H1 (cell line): ENCODE measurements at regions not wholly inside any gene's neighbourhood (a gene's known extent, or its start where the extent isn't known, plus 50 kb on each side); places are given as distances from the start of the nearest gene placed in this dataset.

ENCODE experiments used
- ATF2 ChIP-seq: IDR thresholded peaks from 2 replicates; pipeline ENCODE4 v1.6.1; 2012; ENCODE audit warnings: low read length, inconsistent platforms
- BCL11A ChIP-seq, 2 experiments: IDR thresholded peaks; one replicate each; pipeline ENCODE4 v1.6.1; 2011; ENCODE audit warnings: low read depth in 2 of 2, low read length in 2 of 2, mild to moderate bottlenecking in 2 of 2
- EZH2 ChIP-seq: fragments of 200-600 bp; sonication (generic); IDR thresholded peaks from 2 replicates; pipeline ENCODE4 v1.7.1; 2012; ENCODE audit warnings: low read depth, mild to moderate bottlenecking, moderate library complexity, low read length, inconsistent platforms; ENCODE audit not compliant: severe bottlenecking
- RAD21 ChIP-seq, 2 experiments: IDR thresholded peaks in 1 of 2; conservative IDR thresholded peaks in 1 of 2; 2 replicates each; pipeline ENCODE4 v1.6.1; 2011; ENCODE audit warnings: low read depth in 2 of 2, low read length in 2 of 2, improper control_type of control experiment in 1 of 2, inconsistent platforms in 1 of 2, mild to moderate bottlenecking in 1 of 2, moderate library complexity in 1 of 2
- RNF2 ChIP-seq: fragments of 200-900, 300-1000 bp; sonication (generic); IDR thresholded peaks from 2 replicates; pipeline ENCODE4 v1.7.1; 2016; ENCODE audit warnings: borderline replicate concordance, low read depth, mild to moderate bottlenecking, antibody characterized with exemption, low read length; ENCODE audit not compliant: poor library complexity, severe bottlenecking; ENCODE audit errors: missing control alignments
- TAF1 ChIP-seq: IDR thresholded peaks from 2 replicates; pipeline ENCODE4 v1.6.1; 2011; ENCODE audit warnings: mild to moderate bottlenecking, low read depth, low read length
- ZNF274 ChIP-seq: IDR thresholded peaks from 2 replicates; pipeline ENCODE4 v1.7.0; 2012; ENCODE audit warnings: low read length, borderline replicate concordance; ENCODE audit errors: extremely low read depth

DNA sequence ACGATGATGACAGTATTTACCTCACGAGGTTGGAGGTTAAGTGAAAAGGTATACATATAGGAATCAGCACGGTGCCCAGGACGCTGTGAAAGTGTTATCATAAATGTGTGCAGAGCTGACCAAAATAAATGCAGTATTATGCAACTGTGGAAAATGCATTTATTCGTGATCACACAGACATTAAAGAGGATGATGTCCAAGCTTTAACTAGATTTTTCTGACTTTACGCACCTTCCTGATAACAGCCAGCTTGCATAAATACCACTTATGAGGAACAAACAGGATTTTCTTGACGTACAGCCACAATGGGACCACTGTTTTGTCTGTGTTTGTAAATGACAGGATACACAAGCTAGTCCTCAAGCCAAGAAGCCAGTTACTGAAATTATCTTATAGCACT lies 71.4 kb upstream of the ATP10B start (continued):
- no peak for TF ChIP-seq RNF2
- no peak for TF ChIP-seq EZH2
- no peak for TF ChIP-seq ATF2
- TF ChIP-seq BCL11A (IDR thresholded peaks at IDR 0.05; ENCODE audit: low read depth in 2 of 2, low read length in 2 of 2): no peak
- TF ChIP-seq RAD21 (IDR thresholded peaks at IDR 0.05 in 1 of 2, conservative IDR thresholded peaks at IDR 0.05 in 1 of 2; ENCODE audit: low read depth in 2 of 2, low read length in 2 of 2): no peak
- no peak for TF ChIP-seq ZNF274
- no peak for TF ChIP-seq TAF1
